ENCODE measurements at regions not wholly inside any gene's neighbourhood (a gene's known extent, or its start where the extent isn't known, plus 50 kb on each side); places are given as distances from the start of the nearest gene placed in this dataset.

DNA sequence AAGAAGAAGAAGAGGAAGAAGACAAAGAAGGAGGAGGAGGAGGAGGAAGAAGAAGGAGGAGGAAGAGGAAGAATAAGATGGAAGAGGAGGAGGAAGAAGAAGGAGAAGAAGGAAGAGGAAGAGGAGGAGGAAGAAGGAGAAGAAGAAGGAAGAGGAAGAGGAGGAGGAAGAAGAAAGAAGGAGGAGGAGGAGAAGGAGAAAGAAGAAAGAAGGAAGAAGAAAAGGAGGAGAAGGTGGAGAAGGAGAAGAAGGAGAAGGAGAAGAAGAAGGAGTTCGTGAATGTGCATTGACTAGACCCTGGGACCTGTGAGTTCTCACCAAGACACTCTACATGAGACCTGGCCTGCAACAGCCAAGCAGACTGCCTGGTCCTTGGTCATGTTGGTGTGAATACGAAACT lies 131.7 kb upstream of the ERRFI1 start:
- TF ChIP-seq TAF1 (IDR thresholded peaks at IDR 0.05; ENCODE audit: low read depth) (no peak), EP300 (conservative IDR thresholded peaks at IDR 0.05; ENCODE audit: poor library complexity, severe bottlenecking) (no peak), EZH2 (IDR thresholded peaks at IDR 0.05; ENCODE audit: borderline replicate concordance, insufficient read depth, low read length, poor library complexity, severe bottlenecking) (no peak)
- TF ChIP-seq, protein P1, sequence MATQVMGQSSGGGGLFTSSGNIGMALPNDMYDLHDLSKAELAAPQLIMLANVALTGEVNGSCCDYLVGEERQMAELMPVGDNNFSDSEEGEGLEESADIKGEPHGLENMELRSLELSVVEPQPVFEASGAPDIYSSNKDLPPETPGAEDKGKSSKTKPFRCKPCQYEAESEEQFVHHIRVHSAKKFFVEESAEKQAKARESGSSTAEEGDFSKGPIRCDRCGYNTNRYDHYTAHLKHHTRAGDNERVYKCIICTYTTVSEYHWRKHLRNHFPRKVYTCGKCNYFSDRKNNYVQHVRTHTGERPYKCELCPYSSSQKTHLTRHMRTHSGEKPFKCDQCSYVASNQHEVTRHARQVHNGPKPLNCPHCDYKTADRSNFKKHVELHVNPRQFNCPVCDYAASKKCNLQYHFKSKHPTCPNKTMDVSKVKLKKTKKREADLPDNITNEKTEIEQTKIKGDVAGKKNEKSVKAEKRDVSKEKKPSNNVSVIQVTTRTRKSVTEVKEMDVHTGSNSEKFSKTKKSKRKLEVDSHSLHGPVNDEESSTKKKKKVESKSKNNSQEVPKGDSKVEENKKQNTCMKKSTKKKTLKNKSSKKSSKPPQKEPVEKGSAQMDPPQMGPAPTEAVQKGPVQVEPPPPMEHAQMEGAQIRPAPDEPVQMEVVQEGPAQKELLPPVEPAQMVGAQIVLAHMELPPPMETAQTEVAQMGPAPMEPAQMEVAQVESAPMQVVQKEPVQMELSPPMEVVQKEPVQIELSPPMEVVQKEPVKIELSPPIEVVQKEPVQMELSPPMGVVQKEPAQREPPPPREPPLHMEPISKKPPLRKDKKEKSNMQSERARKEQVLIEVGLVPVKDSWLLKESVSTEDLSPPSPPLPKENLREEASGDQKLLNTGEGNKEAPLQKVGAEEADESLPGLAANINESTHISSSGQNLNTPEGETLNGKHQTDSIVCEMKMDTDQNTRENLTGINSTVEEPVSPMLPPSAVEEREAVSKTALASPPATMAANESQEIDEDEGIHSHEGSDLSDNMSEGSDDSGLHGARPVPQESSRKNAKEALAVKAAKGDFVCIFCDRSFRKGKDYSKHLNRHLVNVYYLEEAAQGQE (IDR thresholded peaks at IDR 0.05; ENCODE audit: borderline replicate concordance) = no peak
- no peak overlapping the region for H3K4me2 ChIP-seq (ENCODE audit: low read length)
- H4K20me1 ChIP-seq (ENCODE audit: insufficient read depth) = no peaks in the 10 kb centered on the region
- H3K27ac ChIP-seq (ENCODE audit: low read length) = no peak overlapping the region
- no peaks in the 10 kb centered on the region for H3K9me3 ChIP-seq (ENCODE audit: low read length)
- H2AFZ ChIP-seq (ENCODE audit: low read depth, low read length) = no peak overlapping the region
- H3K4me3 ChIP-seq (ENCODE audit: low read length) = no peak overlapping the region
- H3K79me2 ChIP-seq (replicated peaks; ENCODE audit: insufficient read depth, low read length) = no peaks in the 10 kb centered on the region
- H3K27me3 ChIP-seq (ENCODE audit: insufficient read depth, low read depth, low read length) = no peaks in the 10 kb centered on the region
- H3K9me2 ChIP-seq (ENCODE audit: insufficient read depth, low read length) = no peaks in the 10 kb centered on the region
- H3F3A ChIP-seq (ENCODE audit: insufficient read depth, low read length, poor library complexity, severe bottlenecking) = no peaks in the 10 kb centered on the region
- no peak overlapping the region for H3K9ac ChIP-seq (ENCODE audit: low read length)
- H3K36me3 ChIP-seq (ENCODE audit: insufficient read depth, low read length) = no peaks in the 10 kb centered on the region

DNA sequence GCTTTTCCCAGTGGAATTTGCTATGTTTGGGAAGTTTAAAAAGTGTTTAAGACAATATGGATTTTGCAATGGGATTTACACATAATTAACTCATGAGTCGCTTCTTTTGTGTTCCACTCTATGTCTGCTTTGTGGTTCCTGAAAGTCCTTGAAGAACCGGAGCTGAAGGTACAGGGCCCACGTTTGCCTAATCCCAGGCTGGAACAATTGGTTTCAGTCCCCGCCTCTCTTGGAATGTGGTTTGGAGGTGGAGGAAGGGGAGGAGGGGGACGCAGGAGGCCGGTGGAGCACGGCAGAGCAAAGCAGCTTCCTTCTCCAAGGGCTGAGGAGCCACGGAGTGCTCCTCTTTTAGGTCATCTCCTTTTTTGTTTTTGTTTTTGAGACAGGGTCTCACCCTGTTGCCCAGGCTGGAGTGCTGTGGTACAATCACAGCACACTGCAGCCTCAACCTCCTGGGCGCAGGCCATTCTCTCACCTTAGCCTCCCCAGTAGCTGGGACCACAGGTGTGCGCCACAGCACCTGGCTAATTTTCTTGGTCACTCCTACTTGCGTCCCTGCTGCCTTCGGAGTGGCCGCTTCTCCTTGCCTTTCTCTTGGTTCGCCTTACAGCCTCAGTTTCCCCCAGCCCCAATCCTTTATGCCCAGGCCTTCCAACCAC lies 129.5 kb upstream of the ERRFI1 start:
- TF ChIP-seq POLR2AphosphoS5 (IDR thresholded peaks at IDR 0.05) = no peak
- TF ChIP-seq EP300 (conservative IDR thresholded peaks at IDR 0.05; ENCODE audit: poor library complexity, severe bottlenecking) = no peak
- TF ChIP-seq MXI1 (conservative IDR thresholded peaks at IDR 0.05; ENCODE audit: poor library complexity, severe bottlenecking) = no peak
- TF ChIP-seq SMC3 (conservative IDR thresholded peaks at IDR 0.05; ENCODE audit: poor library complexity) = no peak
- no peak for TF ChIP-seq TAF1 (IDR thresholded peaks at IDR 0.05; ENCODE audit: low read depth)
- TF ChIP-seq, protein P2, sequence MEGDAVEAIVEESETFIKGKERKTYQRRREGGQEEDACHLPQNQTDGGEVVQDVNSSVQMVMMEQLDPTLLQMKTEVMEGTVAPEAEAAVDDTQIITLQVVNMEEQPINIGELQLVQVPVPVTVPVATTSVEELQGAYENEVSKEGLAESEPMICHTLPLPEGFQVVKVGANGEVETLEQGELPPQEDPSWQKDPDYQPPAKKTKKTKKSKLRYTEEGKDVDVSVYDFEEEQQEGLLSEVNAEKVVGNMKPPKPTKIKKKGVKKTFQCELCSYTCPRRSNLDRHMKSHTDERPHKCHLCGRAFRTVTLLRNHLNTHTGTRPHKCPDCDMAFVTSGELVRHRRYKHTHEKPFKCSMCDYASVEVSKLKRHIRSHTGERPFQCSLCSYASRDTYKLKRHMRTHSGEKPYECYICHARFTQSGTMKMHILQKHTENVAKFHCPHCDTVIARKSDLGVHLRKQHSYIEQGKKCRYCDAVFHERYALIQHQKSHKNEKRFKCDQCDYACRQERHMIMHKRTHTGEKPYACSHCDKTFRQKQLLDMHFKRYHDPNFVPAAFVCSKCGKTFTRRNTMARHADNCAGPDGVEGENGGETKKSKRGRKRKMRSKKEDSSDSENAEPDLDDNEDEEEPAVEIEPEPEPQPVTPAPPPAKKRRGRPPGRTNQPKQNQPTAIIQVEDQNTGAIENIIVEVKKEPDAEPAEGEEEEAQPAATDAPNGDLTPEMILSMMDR (IDR thresholded peaks at IDR 0.05; ENCODE audit: poor library complexity, severe bottlenecking) = no peak
- no peak for TF ChIP-seq EZH2 (IDR thresholded peaks at IDR 0.05; ENCODE audit: borderline replicate concordance, insufficient read depth, low read length, poor library complexity, severe bottlenecking)
- TF ChIP-seq RAD21 (conservative IDR thresholded peaks at IDR 0.05) = no peak
- TF ChIP-seq, protein P1 (IDR thresholded peaks at IDR 0.05; ENCODE audit: borderline replicate concordance) = no peak
- Histone ChIP-seq H3K9me3 (ENCODE audit: low read length) (no peaks in the 10 kb centered on the region), H3K27ac (ENCODE audit: low read length) (no peak overlapping the region), H3K9me2 (ENCODE audit: insufficient read depth, low read length) (no peaks in the 10 kb centered on the region), H4K20me1 (ENCODE audit: insufficient read depth) (no peaks in the 10 kb centered on the region), H3F3A (ENCODE audit: insufficient read depth, low read length, poor library complexity, severe bottlenecking) (no peaks in the 10 kb centered on the region), H3K79me2 (replicated peaks; ENCODE audit: insufficient read depth, low read length) (no peaks in the 10 kb centered on the region), H3K9ac (ENCODE audit: low read length) (no peak overlapping the region), H2AFZ (ENCODE audit: low read depth, low read length) (no peak overlapping the region), H3K27me3 (ENCODE audit: insufficient read depth, low read depth, low read length) (no peaks in the 10 kb centered on the region), H3K4me3 (ENCODE audit: low read length) (no peak overlapping the region), H3K4me2 (ENCODE audit: low read length) (no peak overlapping the region), H3K36me3 (ENCODE audit: insufficient read depth, low read length) (no peaks in the 10 kb centered on the region)
